IMR-90 (cell line): ENCODE measurements at regions not wholly inside any gene's neighbourhood (a gene's known extent, or its start where the extent isn't known, plus 50 kb on each side); places are given as distances from the start of the nearest gene placed in this dataset.

Source experiments
- ATAC-seq: fragments of 200-7000 bp; cut with Tn5 transposase; 2 replicates; pipeline ENCODE4 v1.9.1; 2020; ENCODE audit warnings: low read depth, mild to moderate bottlenecking, moderate library complexity
- BruUV-seq: library from RNA; stranded (reverse); fragments of 400-500 nt; replicated peaks from 2 replicates; lab custom pipeline; 2021; lab: Mats Ljungman, UMichigan
- CTCF ChIA-PET: fragments of 300-600 bp; formaldehyde crosslinking; extraction: SDS; loops from one replicate; lab custom pipeline; 2021; ENCODE audit warnings: antibody characterized with exemption; lab: Yijun Ruan, JAX
- POLR2A ChIA-PET: fragments of 300-600 bp; sonication (Branson Sonifier 250); formaldehyde crosslinking; loops from one replicate; lab custom pipeline; 2022; ENCODE audit warnings: antibody characterized with exemption; ENCODE audit not compliant: unreplicated experiment; lab: Charles Lee
- DNase-seq: peaks from one replicate; pipeline ENCODE4 v3.0.0; 2013
- H2AFZ ChIP-seq: replicated peaks from 2 replicates; pipeline ENCODE3; 2013; ENCODE audit warnings: low read length, mild to moderate bottlenecking; ENCODE audit not compliant: poor library complexity
- H2AK5ac ChIP-seq: 2 replicates; pipeline ENCODE4 v1.6.1; 2013; ENCODE audit warnings: low read depth, low read length, inconsistent platforms
- H2AK9ac ChIP-seq: replicated peaks from 2 replicates; pipeline ENCODE3; 2013; ENCODE audit warnings: mild to moderate bottlenecking, low read depth, low read length, moderate library complexity; ENCODE audit not compliant: poor library complexity
- H2BK120ac ChIP-seq: 2 replicates; pipeline ENCODE4 v1.6.1; 2013; ENCODE audit warnings: low read depth, low read length, inconsistent platforms
- H2BK15ac ChIP-seq: 3 replicates; pipeline ENCODE4 v1.6.1; 2013; ENCODE audit warnings: low read depth, low read length, inconsistent platforms
- H2BK20ac ChIP-seq: 2 replicates; pipeline ENCODE4 v1.6.1; 2013; ENCODE audit warnings: low read depth, mild to moderate bottlenecking, inconsistent platforms, low read length, moderate library complexity
- H2BK5ac ChIP-seq: 2 replicates; pipeline ENCODE4 v1.6.1; 2013; ENCODE audit warnings: mild to moderate bottlenecking, low read depth, low read length, inconsistent platforms; ENCODE audit not compliant: poor library complexity, severe bottlenecking
- H3K14ac ChIP-seq: replicated peaks from 2 replicates; pipeline ENCODE4 v1.6.1; 2013; ENCODE audit warnings: low read depth, low read length, inconsistent platforms
- H3K18ac ChIP-seq: 2 replicates; pipeline ENCODE4 v1.6.1; 2013; ENCODE audit warnings: low read depth, low read length, control low read depth
- H3K23ac ChIP-seq: 2 replicates; pipeline ENCODE4 v1.6.1; 2013; ENCODE audit warnings: low read depth, low read length, inconsistent platforms
- H3K27ac ChIP-seq: 2 replicates; pipeline ENCODE4 v1.5.1; 2013; ENCODE audit warnings: mild to moderate bottlenecking, control low read depth, low read length; ENCODE audit not compliant: insufficient read depth
- H3K27me3 ChIP-seq: 2 replicates; pipeline ENCODE4 v1.6.1; 2013; ENCODE audit warnings: low read length; ENCODE audit not compliant: control insufficient read depth, insufficient read depth
- H3K36me3 ChIP-seq: 2 replicates; pipeline ENCODE4 v1.6.1; 2013; ENCODE audit warnings: low read length, mixed read lengths; ENCODE audit not compliant: control insufficient read depth, insufficient read depth
- H3K4ac ChIP-seq: 2 replicates; pipeline ENCODE4 v1.6.1; 2013; ENCODE audit warnings: low read depth, low read length, inconsistent platforms
- H3K4me1 ChIP-seq: 2 replicates; pipeline ENCODE4 v1.6.1; 2013; ENCODE audit warnings: low read length, mixed read lengths; ENCODE audit not compliant: control insufficient read depth, insufficient read depth
- H3K4me2 ChIP-seq: 2 replicates; pipeline ENCODE4 v1.6.1; 2013; ENCODE audit warnings: low read depth, mild to moderate bottlenecking, control low read depth, low read length, moderate library complexity
- H3K4me3 ChIP-seq: 2 replicates; pipeline ENCODE4 v1.5.1; 2013; ENCODE audit warnings: low read depth, mild to moderate bottlenecking, control low read depth, low read length, moderate library complexity; ENCODE audit not compliant: insufficient read depth
- H3K56ac ChIP-seq: 2 replicates; pipeline ENCODE4 v1.6.1; 2013; ENCODE audit warnings: low read length, inconsistent platforms; ENCODE audit not compliant: insufficient read depth; ENCODE audit errors: extremely low read depth
- H3K79me1 ChIP-seq, 2 experiments: 2 replicates each; pipeline ENCODE4 v1.6.1; 2013; ENCODE audit warnings: low read length in 2 of 2, inconsistent platforms in 1 of 2, low read depth in 1 of 2
- H3K9ac ChIP-seq: 2 replicates; pipeline ENCODE4 v1.6.1; 2013; ENCODE audit warnings: low read depth, low read length, control low read depth
- H3K9me1 ChIP-seq: 2 replicates; pipeline ENCODE4 v1.6.1; 2013; ENCODE audit warnings: low read length, inconsistent platforms; ENCODE audit not compliant: insufficient read depth
- H3K9me3 ChIP-seq: 2 replicates; pipeline ENCODE4 v1.6.1; 2013; ENCODE audit warnings: low read length; ENCODE audit not compliant: control insufficient read depth, insufficient read depth
- H4K20me1 ChIP-seq: 2 replicates; pipeline ENCODE4 v1.6.1; 2013; ENCODE audit warnings: low read length, inconsistent platforms; ENCODE audit not compliant: insufficient read depth
- H4K5ac ChIP-seq: 2 replicates; pipeline ENCODE4 v1.6.1; 2013; ENCODE audit warnings: mild to moderate bottlenecking, low read depth, low read length, control low read depth
- H4K8ac ChIP-seq, 2 experiments: 2 replicates each; pipeline ENCODE4 v1.6.1; 2013; ENCODE audit warnings: low read depth in 2 of 2, low read length in 2 of 2, control low read depth in 1 of 2, inconsistent platforms in 1 of 2
- H4K91ac ChIP-seq: 2 replicates; pipeline ENCODE4 v1.6.1; 2013; ENCODE audit warnings: low read depth, low read length, inconsistent platforms; ENCODE audit not compliant: insufficient read depth
- BHLHE40 ChIP-seq: fragments of 150-350 bp; IDR thresholded peaks from 2 replicates; pipeline ENCODE4 v1.6.1; 2016; ENCODE audit warnings: mild to moderate bottlenecking, low read depth, low read length
- CEBPB ChIP-seq: IDR thresholded peaks from 2 replicates; pipeline ENCODE4 v1.6.1; 2012; ENCODE audit warnings: low read depth, low read length, improper control_type of control experiment
- CHD1 ChIP-seq: IDR thresholded peaks from 2 replicates; pipeline ENCODE4 v1.6.1; 2012; ENCODE audit warnings: low read depth, low read length, improper control_type of control experiment
- ELK1 ChIP-seq: fragments of 150-350 bp; IDR thresholded peaks from 2 replicates; pipeline ENCODE4 v1.6.1; 2016; ENCODE audit warnings: low read depth, mild to moderate bottlenecking, low read length, moderate library complexity, borderline replicate concordance
- FOS ChIP-seq: fragments of 150-350 bp; IDR thresholded peaks from 2 replicates; pipeline ENCODE4 v1.6.1; 2016; ENCODE audit warnings: low read depth, low read length
- MAFK ChIP-seq: IDR thresholded peaks from 2 replicates; pipeline ENCODE4 v1.6.1; 2012; ENCODE audit warnings: low read depth, low read length, improper control_type of control experiment
- MAZ ChIP-seq: IDR thresholded peaks from 2 replicates; pipeline ENCODE4 v1.6.1; 2012; ENCODE audit warnings: low read depth, mild to moderate bottlenecking, low read length, improper control_type of control experiment, moderate library complexity, borderline replicate concordance
- MXI1 ChIP-seq: IDR thresholded peaks from 2 replicates; pipeline ENCODE4 v1.6.1; 2012; ENCODE audit warnings: low read depth, mild to moderate bottlenecking, low read length, moderate library complexity, borderline replicate concordance
- NFE2L2 ChIP-seq: fragments of 150-350 bp; IDR thresholded peaks from 2 replicates; pipeline ENCODE4 v1.6.1; 2016; ENCODE audit warnings: low read depth, mild to moderate bottlenecking, low read length
- RCOR1 ChIP-seq: IDR thresholded peaks from 2 replicates; pipeline ENCODE4 v1.6.1; 2012; ENCODE audit warnings: mild to moderate bottlenecking, low read length, improper control_type of control experiment; ENCODE audit not compliant: insufficient replicate concordance
- RFX5 ChIP-seq: IDR thresholded peaks from 2 replicates; pipeline ENCODE4 v1.8.0; 2012; ENCODE audit warnings: low read depth, mild to moderate bottlenecking, low read length, moderate library complexity
- WGBS, 2 experiments: methylation state at CpG; one replicate each; pipeline versions ENCODE4 v1.1.5 to v1.1.7; 2013; ENCODE audit warnings: missing lambda C conversion rate in 2 of 2; ENCODE audit not compliant: insufficient read length in 1 of 2; ENCODE audit errors: extremely low coverage in 2 of 2; 5-methylcytosine and 5-hydroxymethylcytosine counted together
- dilution Hi-C: fragments of 300-500 bp; cut with HindIII; formaldehyde crosslinking; loops from one replicate; pipeline ENCODE4 v1.14.3; 2018; ENCODE audit warnings: low sequenced_read_pairs; ENCODE audit not compliant: unreplicated experiment
- in situ Hi-C: fragments of 300-500 bp; cut with MboI; formaldehyde crosslinking; loops from 3 replicates; pipeline ENCODE4 v1.14.3; 2019; ENCODE audit warnings: low sequenced_read_pairs, inconsistent platforms, mixed read lengths
- intact Hi-C: fragments of 100-400 bp; cut with micrococcal nuclease; formaldehyde crosslinking; loops from 2 replicates; pipeline ENCODE4 v1.10.0; 2022
- TF ChIP-seq, protein P1 (sequence below): conservative IDR thresholded peaks from 2 replicates; pipeline ENCODE4 v1.5.1; 2012; ENCODE audit warnings: mild to moderate bottlenecking, low read depth, low read length, improper control_type of control experiment

DNA sequence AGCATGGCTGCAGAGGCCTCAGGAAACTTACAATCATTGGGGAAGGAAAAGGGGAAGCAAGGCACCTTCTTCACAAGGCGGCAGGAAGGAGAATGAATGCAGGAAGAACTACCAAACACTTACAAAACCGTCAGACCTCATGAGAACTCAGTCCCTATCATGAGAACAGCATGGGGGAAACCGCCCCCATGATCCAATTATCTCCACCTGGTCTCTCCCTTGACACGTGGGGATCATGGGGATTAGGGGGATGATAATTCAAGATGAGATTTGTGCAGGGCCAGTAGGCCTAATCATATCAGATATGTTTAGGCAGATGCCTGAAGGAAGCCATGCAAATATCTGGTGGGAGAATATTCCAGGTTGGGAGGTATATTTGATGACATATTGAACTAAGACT, 1176.4 kb upstream of the CDH18 start:
- no CpG with 5 or more reads among the region's 4 CpGs for WGBS, 2 experiments
- TF ChIP-seq BHLHE40 (no peak), MAZ (no peak), ELK1 (no peak), MXI1 (no peak), CHD1 (no peak), RCOR1 (no peak), FOS (no peak), MAFK (no peak), NFE2L2 (no peak), CEBPB (no peak), RFX5 (no peak)
- TF ChIP-seq, protein P1, sequence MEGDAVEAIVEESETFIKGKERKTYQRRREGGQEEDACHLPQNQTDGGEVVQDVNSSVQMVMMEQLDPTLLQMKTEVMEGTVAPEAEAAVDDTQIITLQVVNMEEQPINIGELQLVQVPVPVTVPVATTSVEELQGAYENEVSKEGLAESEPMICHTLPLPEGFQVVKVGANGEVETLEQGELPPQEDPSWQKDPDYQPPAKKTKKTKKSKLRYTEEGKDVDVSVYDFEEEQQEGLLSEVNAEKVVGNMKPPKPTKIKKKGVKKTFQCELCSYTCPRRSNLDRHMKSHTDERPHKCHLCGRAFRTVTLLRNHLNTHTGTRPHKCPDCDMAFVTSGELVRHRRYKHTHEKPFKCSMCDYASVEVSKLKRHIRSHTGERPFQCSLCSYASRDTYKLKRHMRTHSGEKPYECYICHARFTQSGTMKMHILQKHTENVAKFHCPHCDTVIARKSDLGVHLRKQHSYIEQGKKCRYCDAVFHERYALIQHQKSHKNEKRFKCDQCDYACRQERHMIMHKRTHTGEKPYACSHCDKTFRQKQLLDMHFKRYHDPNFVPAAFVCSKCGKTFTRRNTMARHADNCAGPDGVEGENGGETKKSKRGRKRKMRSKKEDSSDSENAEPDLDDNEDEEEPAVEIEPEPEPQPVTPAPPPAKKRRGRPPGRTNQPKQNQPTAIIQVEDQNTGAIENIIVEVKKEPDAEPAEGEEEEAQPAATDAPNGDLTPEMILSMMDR, result no peak
- H2AK9ac ChIP-seq, result no peak overlapping the region
- no peak overlapping the region for H2BK15ac ChIP-seq
- no TSS peak for BruUV-seq
- no peaks in the 10 kb centered on the region for H3K27me3 ChIP-seq
- no peak overlapping the region for H3K4ac ChIP-seq
- H3K4me2 ChIP-seq, result no peak overlapping the region
- H2BK20ac ChIP-seq, result no peak overlapping the region
- H3K9me3 ChIP-seq, result no peaks in the 10 kb centered on the region; the same call in 1 of the 2 replicates
- no peak overlapping the region for H3K14ac ChIP-seq
- no peak overlapping the region for H3K56ac ChIP-seq
- intact Hi-C loops, result no loop called here
- ATAC-seq (no peak), DNase-seq (no peak)
- H2BK120ac ChIP-seq, result no peak overlapping the region
- H3K36me3 ChIP-seq, result no peaks in the 10 kb centered on the region
- no peak overlapping the region for H4K5ac ChIP-seq
- no peak overlapping the region for H4K91ac ChIP-seq
- no peak overlapping the region for H2AFZ ChIP-seq
- no peak overlapping the region for H3K23ac ChIP-seq
- in situ Hi-C loops, result no loop called here
- H3K27ac ChIP-seq, result no peak overlapping the region
- no peak overlapping the region for H4K8ac ChIP-seq
- H2AK5ac ChIP-seq, result no peak overlapping the region
- no peaks in the 10 kb centered on the region for H3K9me1 ChIP-seq
- no peak overlapping the region for H3K9ac ChIP-seq
- dilution Hi-C loops, result no loop called here
- no peaks in the 10 kb centered on the region for H3K79me1 ChIP-seq
- H4K20me1 ChIP-seq, result no peaks in the 10 kb centered on the region
- ChIA-PET CTCF (no interaction called here), POLR2A (no interaction called here)
- no peaks in the 10 kb centered on the region for H3K4me1 ChIP-seq
- H3K4me3 ChIP-seq, result no peak overlapping the region
- no peak overlapping the region for H2BK5ac ChIP-seq
- H3K18ac ChIP-seq, result no peak overlapping the region
